Liver (tissue), 8 donors: ENCODE measurements at regions not wholly inside any gene's neighbourhood (a gene's known extent, or its start where the extent isn't known, plus 50 kb on each side); places are given as distances from the start of the nearest gene placed in this dataset.

ENCODE experiments used
- DNase-seq: peaks from one replicate; pipeline ENCODE4 v3.0.0-alpha.2; 2017; ENCODE audit warnings: low spot score
- H3K27ac ChIP-seq, 2 donors: one replicate each; pipeline ENCODE4 v1.7.0; 2013; ENCODE audit warnings: inconsistent platforms in 2 of 2, low read length in 2 of 2, control low read depth in 1 of 2, low read depth in 1 of 2, mild to moderate bottlenecking in 1 of 2
- H3K27me3 ChIP-seq, 4 donors: one replicate each; pipeline versions ENCODE4 v1.6.1 to v1.7.0; 2013; ENCODE audit warnings: low read length in 3 of 4, inconsistent platforms in 1 of 4, mild to moderate bottlenecking in 1 of 4, moderate library complexity in 1 of 4; ENCODE audit not compliant: control insufficient read depth in 4 of 4, insufficient read depth in 4 of 4
- H3K36me3 ChIP-seq, 4 donors: one replicate each; pipeline versions ENCODE4 v1.6.1 to v1.7.0; 2013; ENCODE audit warnings: low read length in 3 of 4, mild to moderate bottlenecking in 3 of 4, low read depth in 1 of 4, moderate library complexity in 1 of 4; ENCODE audit not compliant: control insufficient read depth in 4 of 4, insufficient read depth in 3 of 4
- H3K4me1 ChIP-seq, 4 donors: one replicate each; pipeline versions ENCODE4 v1.6.1 to v1.7.0; 2013; ENCODE audit warnings: low read length in 3 of 4, mild to moderate bottlenecking in 3 of 4, moderate library complexity in 1 of 4; ENCODE audit not compliant: control insufficient read depth in 4 of 4, insufficient read depth in 4 of 4
- H3K4me3 ChIP-seq, 3 donors: one replicate each; pipeline versions ENCODE4 v1.6.1 to v1.7.0; 2013; ENCODE audit warnings: low read length in 3 of 3, control low read depth in 1 of 3, low read depth in 1 of 3, mild to moderate bottlenecking in 1 of 3
- H3K9ac ChIP-seq, 2 donors: one replicate each; pipeline ENCODE4 v1.7.0; 2013; ENCODE audit warnings: low read length in 2 of 2, mild to moderate bottlenecking in 2 of 2, moderate library complexity in 2 of 2, control low read depth in 1 of 2, low read depth in 1 of 2
- H3K9me3 ChIP-seq, 4 donors: one replicate each; pipeline versions ENCODE4 v1.6.1 to v1.7.0; 2013; ENCODE audit warnings: low read length in 3 of 4; ENCODE audit not compliant: control insufficient read depth in 4 of 4
- FOXA1 ChIP-seq: IDR thresholded peaks from 2 replicates; pipeline ENCODE4 v1.6.1; 2016; ENCODE audit warnings: antibody characterized with exemption
- FOXA2 ChIP-seq: IDR thresholded peaks from 2 replicates; pipeline ENCODE4 v1.6.1; 2016; ENCODE audit warnings: antibody characterized with exemption
- GABPA ChIP-seq, 2 donors: IDR thresholded peaks in 1 of 2; conservative IDR thresholded peaks in 1 of 2; 2 replicates each; pipeline ENCODE4 v1.6.1; 2016; ENCODE audit warnings: antibody characterized with exemption in 2 of 2, mild to moderate bottlenecking in 1 of 2, moderate library complexity in 1 of 2
- HNF4A ChIP-seq, 2 donors: conservative IDR thresholded peaks; 2 replicates each; pipeline ENCODE4 v1.6.1; 2016; ENCODE audit warnings: antibody characterized with exemption in 2 of 2, mild to moderate bottlenecking in 2 of 2
- HNF4G ChIP-seq: IDR thresholded peaks from 2 replicates; pipeline ENCODE4 v1.6.1; 2016; ENCODE audit warnings: antibody characterized with exemption
- JUND ChIP-seq, 2 donors: IDR thresholded peaks; 2 replicates each; pipeline ENCODE4 v1.6.1; 2016; ENCODE audit warnings: antibody characterized with exemption in 2 of 2
- RAD21 ChIP-seq, 2 donors: IDR thresholded peaks; 2 replicates each; pipeline ENCODE4 v1.6.1; 2016; ENCODE audit warnings: antibody characterized with exemption in 2 of 2, mild to moderate bottlenecking in 2 of 2
- RXRA ChIP-seq, 2 donors: IDR thresholded peaks; 2 replicates each; pipeline ENCODE4 v1.6.1; 2017 to 2018; ENCODE audit warnings: antibody characterized with exemption in 2 of 2, mild to moderate bottlenecking in 1 of 2
- SP1 ChIP-seq: IDR thresholded peaks from 2 replicates; pipeline ENCODE4 v1.6.1; 2018; ENCODE audit warnings: antibody characterized with exemption, mild to moderate bottlenecking
- TAF1 ChIP-seq: conservative IDR thresholded peaks from 2 replicates; pipeline ENCODE4 v1.6.1; 2016; ENCODE audit warnings: antibody characterized with exemption, mild to moderate bottlenecking
- YY1 ChIP-seq: IDR thresholded peaks from 2 replicates; pipeline ENCODE4 v1.6.1; 2016; ENCODE audit warnings: antibody characterized with exemption, mild to moderate bottlenecking
- WGBS: extraction: QIAGEN DNeasy Blood & Tissue Kit; methylation state at CpG from one replicate; pipeline ENCODE4 v1.1.7; 2013; 5-methylcytosine and 5-hydroxymethylcytosine counted together
- TF ChIP-seq, protein P1 (sequence below): IDR thresholded peaks from 2 replicates; pipeline ENCODE4 v1.6.1; 2016; ENCODE audit warnings: antibody characterized with exemption
- TF ChIP-seq, protein P2 (sequence below): fragments of 150-350 bp; IDR thresholded peaks from 2 replicates; pipeline ENCODE4 v1.5.1; 2017; ENCODE audit warnings: improper control_type of control experiment, low read depth, low read length; ENCODE audit not compliant: missing input control
- TF ChIP-seq, protein P3 (sequence below): IDR thresholded peaks from 2 replicates; pipeline ENCODE4 v1.6.1; 2016; ENCODE audit warnings: antibody characterized with exemption
- TF ChIP-seq, protein P4 (sequence below): IDR thresholded peaks from 2 replicates; pipeline ENCODE4 v1.6.1; 2016; ENCODE audit warnings: antibody characterized with exemption
- TF ChIP-seq, protein P5 (sequence below): IDR thresholded peaks from 2 replicates; pipeline ENCODE4 v1.6.1; 2016; ENCODE audit warnings: antibody characterized with exemption, mild to moderate bottlenecking
- donor health status: healthy.
- donor health status: healthy.
- donor health status: healthy.
- donor health status: healthy.
- donor health status: healthy.

DNA sequence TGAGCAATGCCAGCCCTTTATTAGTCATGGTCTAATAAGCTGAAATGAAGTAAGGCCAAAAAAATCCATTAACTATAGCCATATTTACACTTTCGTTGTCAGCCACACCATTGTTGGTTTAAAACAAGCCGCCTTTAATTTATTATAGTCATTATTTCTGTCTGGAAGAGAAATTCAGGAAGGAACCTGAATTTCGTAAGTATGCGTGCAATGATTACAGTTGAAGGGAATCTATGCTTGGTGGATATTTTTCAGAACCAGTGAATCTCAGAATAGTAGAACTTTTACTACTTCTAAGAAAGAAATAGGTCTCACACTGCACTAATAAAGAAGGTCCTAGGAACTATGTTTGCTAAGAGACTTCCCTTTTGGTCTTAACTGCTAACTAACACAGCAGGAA is 59.1 kb downstream of the FAM43A start:
- TF ChIP-seq, protein P1, sequence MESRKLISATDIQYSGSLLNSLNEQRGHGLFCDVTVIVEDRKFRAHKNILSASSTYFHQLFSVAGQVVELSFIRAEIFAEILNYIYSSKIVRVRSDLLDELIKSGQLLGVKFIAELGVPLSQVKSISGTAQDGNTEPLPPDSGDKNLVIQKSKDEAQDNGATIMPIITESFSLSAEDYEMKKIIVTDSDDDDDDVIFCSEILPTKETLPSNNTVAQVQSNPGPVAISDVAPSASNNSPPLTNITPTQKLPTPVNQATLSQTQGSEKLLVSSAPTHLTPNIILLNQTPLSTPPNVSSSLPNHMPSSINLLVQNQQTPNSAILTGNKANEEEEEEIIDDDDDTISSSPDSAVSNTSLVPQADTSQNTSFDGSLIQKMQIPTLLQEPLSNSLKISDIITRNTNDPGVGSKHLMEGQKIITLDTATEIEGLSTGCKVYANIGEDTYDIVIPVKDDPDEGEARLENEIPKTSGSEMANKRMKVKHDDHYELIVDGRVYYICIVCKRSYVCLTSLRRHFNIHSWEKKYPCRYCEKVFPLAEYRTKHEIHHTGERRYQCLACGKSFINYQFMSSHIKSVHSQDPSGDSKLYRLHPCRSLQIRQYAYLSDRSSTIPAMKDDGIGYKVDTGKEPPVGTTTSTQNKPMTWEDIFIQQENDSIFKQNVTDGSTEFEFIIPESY = no peak
- no peak for TF ChIP-seq FOXA2
- TF ChIP-seq, protein P2, sequence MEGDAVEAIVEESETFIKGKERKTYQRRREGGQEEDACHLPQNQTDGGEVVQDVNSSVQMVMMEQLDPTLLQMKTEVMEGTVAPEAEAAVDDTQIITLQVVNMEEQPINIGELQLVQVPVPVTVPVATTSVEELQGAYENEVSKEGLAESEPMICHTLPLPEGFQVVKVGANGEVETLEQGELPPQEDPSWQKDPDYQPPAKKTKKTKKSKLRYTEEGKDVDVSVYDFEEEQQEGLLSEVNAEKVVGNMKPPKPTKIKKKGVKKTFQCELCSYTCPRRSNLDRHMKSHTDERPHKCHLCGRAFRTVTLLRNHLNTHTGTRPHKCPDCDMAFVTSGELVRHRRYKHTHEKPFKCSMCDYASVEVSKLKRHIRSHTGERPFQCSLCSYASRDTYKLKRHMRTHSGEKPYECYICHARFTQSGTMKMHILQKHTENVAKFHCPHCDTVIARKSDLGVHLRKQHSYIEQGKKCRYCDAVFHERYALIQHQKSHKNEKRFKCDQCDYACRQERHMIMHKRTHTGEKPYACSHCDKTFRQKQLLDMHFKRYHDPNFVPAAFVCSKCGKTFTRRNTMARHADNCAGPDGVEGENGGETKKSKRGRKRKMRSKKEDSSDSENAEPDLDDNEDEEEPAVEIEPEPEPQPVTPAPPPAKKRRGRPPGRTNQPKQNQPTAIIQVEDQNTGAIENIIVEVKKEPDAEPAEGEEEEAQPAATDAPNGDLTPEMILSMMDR = no peak
- DNase-seq = no peak
- Histone ChIP-seq H3K27me3 (no peaks in the 10 kb centered on the region), H3K36me3 (no peaks in the 10 kb centered on the region), H3K9me3 (no peaks in the 10 kb centered on the region), H3K4me3 (no peak overlapping the region), H3K4me1 (peaks cover 0 to 2% (median 1%) of the 10 kb centered on the region in 4 donors), H3K27ac (no peak overlapping the region), H3K9ac (no peak overlapping the region)
- 77% methylated on average over 4 of the region's 4 CpGs for WGBS

DNA sequence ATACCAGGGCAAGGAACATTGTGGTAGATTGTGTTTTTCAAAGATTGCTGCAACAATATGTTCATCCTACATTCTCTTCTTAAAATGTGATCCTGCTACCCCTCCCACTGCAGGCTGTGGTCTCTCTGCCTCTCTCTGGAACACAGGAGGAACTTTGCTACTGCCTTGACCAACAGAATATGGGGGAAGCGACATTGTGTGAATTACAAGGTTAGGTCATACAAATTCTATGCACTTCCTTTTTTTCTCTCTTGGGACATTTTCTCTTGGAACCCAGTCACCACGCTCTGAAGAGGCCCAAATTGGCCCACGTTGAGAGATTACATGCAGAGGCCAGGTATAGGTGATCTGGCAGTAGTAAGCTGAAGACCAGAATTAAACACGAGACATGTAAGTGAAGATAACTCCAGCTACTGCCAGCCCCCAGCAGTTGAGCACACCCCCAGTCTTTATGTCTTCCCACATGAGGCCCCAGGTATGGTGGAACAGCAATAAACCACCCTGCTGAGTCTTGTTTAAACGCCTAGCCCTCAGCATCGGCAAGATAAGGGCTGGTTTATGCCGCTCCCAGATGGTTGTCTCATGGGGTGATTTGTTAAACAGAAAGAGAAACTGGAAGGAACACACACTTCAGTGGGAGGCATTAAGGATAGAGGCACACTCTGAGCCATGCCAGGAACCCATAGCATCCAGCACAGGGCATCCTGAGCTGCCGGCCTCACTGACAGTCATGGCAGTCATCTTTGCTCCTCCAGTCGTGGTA is 59.9 kb downstream of the FAM43A start:
- no peak for DNase-seq
- Histone ChIP-seq H3K36me3 (no peaks in the 10 kb centered on the region), H3K27ac (no peak overlapping the region), H3K4me3 (no peak overlapping the region), H3K9me3 (no peaks in the 10 kb centered on the region), H3K9ac (no peak overlapping the region), H3K4me1 (peaks cover 3 to 7% (median 5%) of the 10 kb centered on the region in 4 donors), H3K27me3 (no peaks in the 10 kb centered on the region)
- WGBS = 76% methylated on average over 9 of the region's 9 CpGs
- TF ChIP-seq RAD21 (IDR thresholded peaks at IDR 0.05) (no peak), SP1 (no peak), RXRA (IDR thresholded peaks at IDR 0.05) (no peak), GABPA (IDR thresholded peaks at IDR 0.05 in 1 of 2, conservative IDR thresholded peaks at IDR 0.05 in 1 of 2) (no peak), TAF1 (no peak), YY1 (no peak), FOXA2 (no peak), JUND (IDR thresholded peaks at IDR 0.05) (no peak), HNF4A (conservative IDR thresholded peaks at IDR 0.05) (no peak), FOXA1 (no peak), HNF4G (no peak)
- TF ChIP-seq, protein P3, sequence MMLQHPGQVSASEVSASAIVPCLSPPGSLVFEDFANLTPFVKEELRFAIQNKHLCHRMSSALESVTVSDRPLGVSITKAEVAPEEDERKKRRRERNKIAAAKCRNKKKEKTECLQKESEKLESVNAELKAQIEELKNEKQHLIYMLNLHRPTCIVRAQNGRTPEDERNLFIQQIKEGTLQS = no peak
- TF ChIP-seq, protein P1 = no peak
- TF ChIP-seq, protein P2 = no peak
- TF ChIP-seq, protein P4, sequence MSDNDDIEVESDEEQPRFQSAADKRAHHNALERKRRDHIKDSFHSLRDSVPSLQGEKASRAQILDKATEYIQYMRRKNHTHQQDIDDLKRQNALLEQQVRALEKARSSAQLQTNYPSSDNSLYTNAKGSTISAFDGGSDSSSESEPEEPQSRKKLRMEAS = no peak
- TF ChIP-seq, protein P5, sequence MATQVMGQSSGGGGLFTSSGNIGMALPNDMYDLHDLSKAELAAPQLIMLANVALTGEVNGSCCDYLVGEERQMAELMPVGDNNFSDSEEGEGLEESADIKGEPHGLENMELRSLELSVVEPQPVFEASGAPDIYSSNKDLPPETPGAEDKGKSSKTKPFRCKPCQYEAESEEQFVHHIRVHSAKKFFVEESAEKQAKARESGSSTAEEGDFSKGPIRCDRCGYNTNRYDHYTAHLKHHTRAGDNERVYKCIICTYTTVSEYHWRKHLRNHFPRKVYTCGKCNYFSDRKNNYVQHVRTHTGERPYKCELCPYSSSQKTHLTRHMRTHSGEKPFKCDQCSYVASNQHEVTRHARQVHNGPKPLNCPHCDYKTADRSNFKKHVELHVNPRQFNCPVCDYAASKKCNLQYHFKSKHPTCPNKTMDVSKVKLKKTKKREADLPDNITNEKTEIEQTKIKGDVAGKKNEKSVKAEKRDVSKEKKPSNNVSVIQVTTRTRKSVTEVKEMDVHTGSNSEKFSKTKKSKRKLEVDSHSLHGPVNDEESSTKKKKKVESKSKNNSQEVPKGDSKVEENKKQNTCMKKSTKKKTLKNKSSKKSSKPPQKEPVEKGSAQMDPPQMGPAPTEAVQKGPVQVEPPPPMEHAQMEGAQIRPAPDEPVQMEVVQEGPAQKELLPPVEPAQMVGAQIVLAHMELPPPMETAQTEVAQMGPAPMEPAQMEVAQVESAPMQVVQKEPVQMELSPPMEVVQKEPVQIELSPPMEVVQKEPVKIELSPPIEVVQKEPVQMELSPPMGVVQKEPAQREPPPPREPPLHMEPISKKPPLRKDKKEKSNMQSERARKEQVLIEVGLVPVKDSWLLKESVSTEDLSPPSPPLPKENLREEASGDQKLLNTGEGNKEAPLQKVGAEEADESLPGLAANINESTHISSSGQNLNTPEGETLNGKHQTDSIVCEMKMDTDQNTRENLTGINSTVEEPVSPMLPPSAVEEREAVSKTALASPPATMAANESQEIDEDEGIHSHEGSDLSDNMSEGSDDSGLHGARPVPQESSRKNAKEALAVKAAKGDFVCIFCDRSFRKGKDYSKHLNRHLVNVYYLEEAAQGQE = no peak
